GM12878 (cell line): ENCODE measurements at regions not wholly inside any gene's neighbourhood (a gene's known extent, or its start where the extent isn't known, plus 50 kb on each side); places are given as distances from the start of the nearest gene placed in this dataset.

ENCODE experiments used
- ATAC-seq: fragments of 200-7000 bp; cut with Tn5 transposase; 3 replicates; pipeline ENCODE4 v1.9.1; 2020; ENCODE audit warnings: mild to moderate bottlenecking, moderate library complexity
- BruUV-seq: library from RNA; stranded (reverse); fragments of 400-500 nt; replicated peaks from 2 replicates; lab custom pipeline; 2021; lab: Mats Ljungman, UMichigan
- CTCF ChIA-PET: fragments of 300-600 bp; sonication (Branson Sonifier 250); formaldehyde crosslinking; extraction: SDS; loops from one replicate; lab custom pipeline; 2021; ENCODE audit warnings: inconsistent platforms; lab: Yijun Ruan, JAX
- POLR2A ChIA-PET: fragments of 350-600 bp; formaldehyde crosslinking; extraction: SDS; loops from one replicate; lab custom pipeline; 2021; ENCODE audit warnings: inconsistent platforms; lab: Charles Lee
- RAD21 ChIA-PET: fragments of 300-600 bp; sonication (Branson Sonifier 250); formaldehyde crosslinking; loops from one replicate; lab custom pipeline; 2023; ENCODE audit warnings: antibody characterized with exemption; ENCODE audit not compliant: unreplicated experiment; lab: Charles Lee
- SMC1A ChIA-PET: fragments of 300-600 bp; sonication (Branson Sonifier 250); formaldehyde crosslinking; loops from one replicate; lab custom pipeline; 2023; ENCODE audit not compliant: unreplicated experiment, uncharacterized antibody; lab: Charles Lee
- DNase-seq: peaks from one replicate; pipeline ENCODE4 v3.0.0-alpha.2; 2011; ENCODE audit warnings: low read depth, low spot score
- FAIRE-seq: peaks from 3 replicates; lab custom pipeline; 2011; peaks lifted over from hg19 to GRCh38; lab: Jason Lieb, UNC
- H2AFZ ChIP-seq: 2 replicates; pipeline ENCODE4 v1.6.0; 2011; ENCODE audit warnings: low read depth, low read length, control low read depth; ENCODE audit not compliant: control insufficient read depth
- H3K27ac ChIP-seq: 2 replicates; pipeline ENCODE4 v1.5.1; 2011; ENCODE audit warnings: control low read depth; ENCODE audit not compliant: control insufficient read depth, insufficient read depth
- H3K27me3 ChIP-seq, 2 experiments: replicated peaks in 1 of 2; 2 replicates each; pipeline versions ENCODE4 v1.6.0 to v1.6.1; 2011; ENCODE audit warnings: low read length in 1 of 2; ENCODE audit not compliant: control insufficient read depth in 2 of 2, insufficient read depth in 2 of 2
- H3K36me3 ChIP-seq, 2 experiments: 2 replicates each; pipeline ENCODE4 v1.5.1; 2011; ENCODE audit warnings: low read length in 1 of 2; ENCODE audit not compliant: control insufficient read depth in 2 of 2, insufficient read depth in 2 of 2
- H3K4me1 ChIP-seq: 2 replicates; pipeline ENCODE4 v1.6.1; 2011; ENCODE audit warnings: mild to moderate bottlenecking, low read length, moderate library complexity, mixed read lengths; ENCODE audit not compliant: control insufficient read depth, insufficient read depth
- H3K4me2 ChIP-seq: 2 replicates; pipeline ENCODE4 v1.6.0; 2011; ENCODE audit warnings: control low read depth; ENCODE audit not compliant: control insufficient read depth, insufficient read depth
- H3K4me3 ChIP-seq: fragments of 200-600 bp; sonication (generic); 2 replicates; pipeline ENCODE4 v1.5.1; 2016
- H3K79me2 ChIP-seq: 2 replicates; pipeline ENCODE4 v1.6.0; 2011; ENCODE audit warnings: low read length; ENCODE audit not compliant: control insufficient read depth, insufficient read depth
- H3K9ac ChIP-seq: 2 replicates; pipeline ENCODE4 v1.8.0; 2011; ENCODE audit warnings: low read length, control low read depth, mixed read lengths; ENCODE audit not compliant: control insufficient read depth, insufficient read depth
- H3K9me3 ChIP-seq: replicated peaks from 3 replicates; pipeline ENCODE4 v1.5.1; 2011; ENCODE audit warnings: mild to moderate bottlenecking, low read length; ENCODE audit not compliant: control insufficient read depth, insufficient read depth
- H4K20me1 ChIP-seq: 2 replicates; pipeline ENCODE4 v1.6.0; 2011; ENCODE audit not compliant: control insufficient read depth, insufficient read depth
- BHLHE40 ChIP-seq, 2 experiments: fragments of 450-650 bp in 1 of 2; IDR thresholded peaks; 2 replicates each; pipeline ENCODE4 v1.6.1; 2011 to 2017; ENCODE audit warnings: low read depth in 2 of 2, borderline replicate concordance in 1 of 2, improper control_type of control experiment in 1 of 2, low read length in 1 of 2, mild to moderate bottlenecking in 1 of 2
- KDM1A ChIP-seq: fragments of 200-600 bp; sonication (generic); IDR thresholded peaks from 2 replicates; pipeline ENCODE4 v1.6.1; 2016; ENCODE audit warnings: borderline replicate concordance
- SMC3 ChIP-seq: IDR thresholded peaks from 2 replicates; pipeline ENCODE4 v1.6.1; 2011; ENCODE audit warnings: low read length, improper control_type of control experiment, borderline replicate concordance
- WGBS: methylation state at CpG from one replicate; pipeline ENCODE4 v1.1.6; 2016; ENCODE audit warnings: low lambda C conversion rate; ENCODE audit not compliant: insufficient replicate concordance, insufficient coverage; ENCODE audit errors: missing lambda C conversion rate; 5-methylcytosine and 5-hydroxymethylcytosine counted together
- in situ Hi-C: fragments of 300-500 bp; cut with MboI; formaldehyde crosslinking; loops from 9 replicates; pipeline ENCODE4 v1.14.3; 2018; ENCODE audit warnings: mixed read lengths
- intact Hi-C: fragments of 100-400 bp; cut with micrococcal nuclease; formaldehyde crosslinking; loops from one replicate; pipeline ENCODE4 v1.14.2; 2022; ENCODE audit not compliant: unreplicated experiment
- TF ChIP-seq, protein P1 (sequence below): fragments of 450-650 bp; IDR thresholded peaks from 2 replicates; pipeline ENCODE4 v1.6.1; 2016; ENCODE audit warnings: mild to moderate bottlenecking, moderate library complexity, borderline replicate concordance
- TF ChIP-seq, protein P2 (sequence below): IDR thresholded peaks from 2 replicates; pipeline ENCODE4 v1.6.1; 2012; ENCODE audit warnings: improper control_type of control experiment, low read depth, low read length; ENCODE audit not compliant: insufficient replicate concordance

DNA sequence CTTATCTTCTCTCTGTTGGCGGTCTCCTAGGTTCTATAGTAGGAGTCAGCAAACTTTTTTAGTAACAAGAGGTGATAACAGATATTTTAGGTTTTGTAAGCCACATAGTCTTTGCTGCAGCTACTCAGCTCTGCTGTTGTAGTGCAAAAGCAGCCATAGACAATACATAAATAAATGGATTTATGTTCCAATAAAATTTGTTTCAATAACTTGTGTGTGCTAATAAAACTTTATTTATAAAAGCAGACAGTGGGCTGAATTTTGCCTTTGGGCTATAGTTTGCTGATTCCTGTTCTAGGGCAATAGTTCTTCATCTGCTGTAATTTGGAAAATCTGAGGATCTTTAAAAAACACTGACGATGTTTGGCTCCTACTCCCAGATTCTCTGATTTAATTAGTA is 469.4 kb upstream of the TNC start:
- H2AFZ ChIP-seq = no peak overlapping the region
- no peak overlapping the region for H3K4me3 ChIP-seq
- WGBS = 9% methylated on average over 2 of the region's 2 CpGs
- ATAC-seq (no peak), DNase-seq (no peak), FAIRE-seq (no peak)
- TF ChIP-seq BHLHE40 (IDR thresholded peaks at IDR 0.05; ENCODE audit: borderline replicate concordance in 1 of 2, low read depth in 2 of 2, low read length in 1 of 2) (no peak), KDM1A (no peak), SMC3 (no peak)
- TF ChIP-seq, protein P1, sequence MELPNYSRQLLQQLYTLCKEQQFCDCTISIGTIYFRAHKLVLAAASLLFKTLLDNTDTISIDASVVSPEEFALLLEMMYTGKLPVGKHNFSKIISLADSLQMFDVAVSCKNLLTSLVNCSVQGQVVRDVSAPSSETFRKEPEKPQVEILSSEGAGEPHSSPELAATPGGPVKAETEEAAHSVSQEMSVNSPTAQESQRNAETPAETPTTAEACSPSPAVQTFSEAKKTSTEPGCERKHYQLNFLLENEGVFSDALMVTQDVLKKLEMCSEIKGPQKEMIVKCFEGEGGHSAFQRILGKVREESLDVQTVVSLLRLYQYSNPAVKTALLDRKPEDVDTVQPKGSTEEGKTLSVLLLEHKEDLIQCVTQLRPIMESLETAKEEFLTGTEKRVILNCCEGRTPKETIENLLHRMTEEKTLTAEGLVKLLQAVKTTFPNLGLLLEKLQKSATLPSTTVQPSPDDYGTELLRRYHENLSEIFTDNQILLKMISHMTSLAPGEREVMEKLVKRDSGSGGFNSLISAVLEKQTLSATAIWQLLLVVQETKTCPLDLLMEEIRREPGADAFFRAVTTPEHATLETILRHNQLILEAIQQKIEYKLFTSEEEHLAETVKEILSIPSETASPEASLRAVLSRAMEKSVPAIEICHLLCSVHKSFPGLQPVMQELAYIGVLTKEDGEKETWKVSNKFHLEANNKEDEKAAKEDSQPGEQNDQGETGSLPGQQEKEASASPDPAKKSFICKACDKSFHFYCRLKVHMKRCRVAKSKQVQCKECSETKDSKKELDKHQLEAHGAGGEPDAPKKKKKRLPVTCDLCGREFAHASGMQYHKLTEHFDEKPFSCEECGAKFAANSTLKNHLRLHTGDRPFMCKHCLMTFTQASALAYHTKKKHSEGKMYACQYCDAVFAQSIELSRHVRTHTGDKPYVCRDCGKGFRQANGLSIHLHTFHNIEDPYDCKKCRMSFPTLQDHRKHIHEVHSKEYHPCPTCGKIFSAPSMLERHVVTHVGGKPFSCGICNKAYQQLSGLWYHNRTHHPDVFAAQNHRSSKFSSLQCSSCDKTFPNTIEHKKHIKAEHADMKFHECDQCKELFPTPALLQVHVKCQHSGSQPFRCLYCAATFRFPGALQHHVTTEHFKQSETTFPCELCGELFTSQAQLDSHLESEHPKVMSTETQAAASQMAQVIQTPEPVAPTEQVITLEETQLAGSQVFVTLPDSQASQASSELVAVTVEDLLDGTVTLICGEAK = peak; percentile 68
- TF ChIP-seq, protein P2, sequence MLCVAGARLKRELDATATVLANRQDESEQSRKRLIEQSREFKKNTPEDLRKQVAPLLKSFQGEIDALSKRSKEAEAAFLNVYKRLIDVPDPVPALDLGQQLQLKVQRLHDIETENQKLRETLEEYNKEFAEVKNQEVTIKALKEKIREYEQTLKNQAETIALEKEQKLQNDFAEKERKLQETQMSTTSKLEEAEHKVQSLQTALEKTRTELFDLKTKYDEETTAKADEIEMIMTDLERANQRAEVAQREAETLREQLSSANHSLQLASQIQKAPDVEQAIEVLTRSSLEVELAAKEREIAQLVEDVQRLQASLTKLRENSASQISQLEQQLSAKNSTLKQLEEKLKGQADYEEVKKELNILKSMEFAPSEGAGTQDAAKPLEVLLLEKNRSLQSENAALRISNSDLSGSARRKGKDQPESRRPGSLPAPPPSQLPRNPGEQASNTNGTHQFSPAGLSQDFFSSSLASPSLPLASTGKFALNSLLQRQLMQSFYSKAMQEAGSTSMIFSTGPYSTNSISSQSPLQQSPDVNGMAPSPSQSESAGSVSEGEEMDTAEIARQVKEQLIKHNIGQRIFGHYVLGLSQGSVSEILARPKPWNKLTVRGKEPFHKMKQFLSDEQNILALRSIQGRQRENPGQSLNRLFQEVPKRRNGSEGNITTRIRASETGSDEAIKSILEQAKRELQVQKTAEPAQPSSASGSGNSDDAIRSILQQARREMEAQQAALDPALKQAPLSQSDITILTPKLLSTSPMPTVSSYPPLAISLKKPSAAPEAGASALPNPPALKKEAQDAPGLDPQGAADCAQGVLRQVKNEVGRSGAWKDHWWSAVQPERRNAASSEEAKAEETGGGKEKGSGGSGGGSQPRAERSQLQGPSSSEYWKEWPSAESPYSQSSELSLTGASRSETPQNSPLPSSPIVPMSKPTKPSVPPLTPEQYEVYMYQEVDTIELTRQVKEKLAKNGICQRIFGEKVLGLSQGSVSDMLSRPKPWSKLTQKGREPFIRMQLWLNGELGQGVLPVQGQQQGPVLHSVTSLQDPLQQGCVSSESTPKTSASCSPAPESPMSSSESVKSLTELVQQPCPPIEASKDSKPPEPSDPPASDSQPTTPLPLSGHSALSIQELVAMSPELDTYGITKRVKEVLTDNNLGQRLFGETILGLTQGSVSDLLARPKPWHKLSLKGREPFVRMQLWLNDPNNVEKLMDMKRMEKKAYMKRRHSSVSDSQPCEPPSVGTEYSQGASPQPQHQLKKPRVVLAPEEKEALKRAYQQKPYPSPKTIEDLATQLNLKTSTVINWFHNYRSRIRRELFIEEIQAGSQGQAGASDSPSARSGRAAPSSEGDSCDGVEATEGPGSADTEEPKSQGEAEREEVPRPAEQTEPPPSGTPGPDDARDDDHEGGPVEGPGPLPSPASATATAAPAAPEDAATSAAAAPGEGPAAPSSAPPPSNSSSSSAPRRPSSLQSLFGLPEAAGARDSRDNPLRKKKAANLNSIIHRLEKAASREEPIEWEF = no peak
- no peak overlapping the region for H3K27ac ChIP-seq
- no peaks in the 10 kb centered on the region for H3K9me3 ChIP-seq
- H3K9ac ChIP-seq = no peak overlapping the region
- no peaks in the 10 kb centered on the region for H3K36me3 ChIP-seq
- intact Hi-C loops = no loop called here
- RAD21 ChIA-PET = no interaction called here
- no peaks in the 10 kb centered on the region for H4K20me1 ChIP-seq
- no peak overlapping the region for H3K4me2 ChIP-seq
- POLR2A ChIA-PET = no interaction called here
- SMC1A ChIA-PET = no interaction called here
- H3K79me2 ChIP-seq = no peaks in the 10 kb centered on the region
- no peaks in the 10 kb centered on the region for H3K27me3 ChIP-seq
- CTCF ChIA-PET = interaction anchor here (0.6 to 1.4 kb wide), 3 partner anchors 18 to 876 kb away, joined by 3 to 4 read pairs (median 3); no protein-coding TSS in a partner anchor
- BruUV-seq = no TSS peak
- in situ Hi-C loops = no loop called here
- H3K4me1 ChIP-seq = no peaks in the 10 kb centered on the region
